Ammon's horn (tissue), 1 donor: ENCODE measurements at regions not wholly inside any gene's neighbourhood (a gene's known extent, or its start where the extent isn't known, plus 50 kb on each side); places are given as distances from the start of the nearest gene placed in this dataset.

ENCODE experiments used
- DNase-seq: peaks from one replicate; pipeline ENCODE4 v3.0.0-alpha.2; 2016; ENCODE audit warnings: low spot score

GRCh38 chr3:110106805-110107204 is 769.5 kb upstream of the DPPA4 start:
- no peak for DNase-seq

GRCh38 chr3:110123946-110124345 is 786.6 kb upstream of the DPPA4 start:
- no peak for DNase-seq

- no peak for DNase-seq
These were observed 788.7 kb upstream of the DPPA4 start for GRCh38 chr3:110126065-110126464.

GRCh38 chr3:110133971-110134370 is 796.6 kb upstream of the DPPA4 start:
- no peak for DNase-seq

GRCh38 chr3:110139048-110139447 is 801.7 kb upstream of the DPPA4 start:
- DNase-seq, result no peak

GRCh38 chr3:110139821-110140220 is 802.5 kb upstream of the DPPA4 start:
- DNase-seq, result no peak

GRCh38 chr3:110149763-110150162 is 812.4 kb upstream of the DPPA4 start:
- DNase-seq, result no peak

- DNase-seq, result no peak
These were observed 819.9 kb upstream of the DPPA4 start for GRCh38 chr3:110157221-110157620.

GRCh38 chr3:110164632-110165369 is 827.5 kb upstream of the DPPA4 start:
- DNase-seq, result no peak

GRCh38 chr3:110165370-110165743 is 828.0 kb upstream of the DPPA4 start:
- DNase-seq, result no peak

- no peak for DNase-seq
These were observed 828.4 kb upstream of the DPPA4 start for GRCh38 chr3:110165753-110166152.

- no peak for DNase-seq
These were observed 829.4 kb upstream of the DPPA4 start for GRCh38 chr3:110166791-110167190.

GRCh38 chr3:110174908-110175307 is 837.6 kb upstream of the DPPA4 start:
- DNase-seq, result no peak

- no peak for DNase-seq
These were observed 841.6 kb upstream of the DPPA4 start for GRCh38 chr3:110178965-110179364.

- peak; percentile 57 for DNase-seq
These were observed 843.4 kb upstream of the DPPA4 start for GRCh38 chr3:110180733-110181132.

- DNase-seq, result no peak
These were observed 843.9 kb upstream of the DPPA4 start for GRCh38 chr3:110181226-110181625.

- DNase-seq, result no peak
These were observed 847.2 kb upstream of the DPPA4 start for GRCh38 chr3:110184536-110184935.

GRCh38 chr3:110193074-110193473 is 855.7 kb upstream of the DPPA4 start:
- no peak for DNase-seq

GRCh38 chr3:110198717-110199587 is 861.6 kb upstream of the DPPA4 start:
- peak; percentile 14 for DNase-seq

- no peak for DNase-seq
These were observed 862.2 kb upstream of the DPPA4 start for GRCh38 chr3:110199588-110199943.

- DNase-seq, result no peak
These were observed 861.4 kb upstream of the NECTIN3 start for GRCh38 chr3:110210086-110210660.

GRCh38 chr3:110226645-110227044 is 845.0 kb upstream of the NECTIN3 start:
- no peak for DNase-seq

GRCh38 chr3:110227991-110228390 is 843.6 kb upstream of the NECTIN3 start:
- no peak for DNase-seq
